Liver (tissue), 3 donors: ENCODE measurements at regions not wholly inside any gene's neighbourhood (a gene's known extent, or its start where the extent isn't known, plus 50 kb on each side); places are given as distances from the start of the nearest gene placed in this dataset.

Experiments used
- GABPA ChIP-seq, 2 donors: IDR thresholded peaks in 1 of 2; conservative IDR thresholded peaks in 1 of 2; 2 replicates each; pipeline ENCODE4 v1.6.1; 2016; ENCODE audit warnings: antibody characterized with exemption in 2 of 2, mild to moderate bottlenecking in 1 of 2, moderate library complexity in 1 of 2
- HNF4A ChIP-seq, 2 donors: conservative IDR thresholded peaks; 2 replicates each; pipeline ENCODE4 v1.6.1; 2016; ENCODE audit warnings: antibody characterized with exemption in 2 of 2, mild to moderate bottlenecking in 2 of 2
- HNF4G ChIP-seq: IDR thresholded peaks from 2 replicates; pipeline ENCODE4 v1.6.1; 2016; ENCODE audit warnings: antibody characterized with exemption
- JUND ChIP-seq, 2 donors: IDR thresholded peaks; 2 replicates each; pipeline ENCODE4 v1.6.1; 2016; ENCODE audit warnings: antibody characterized with exemption in 2 of 2
- RAD21 ChIP-seq, 2 donors: IDR thresholded peaks; 2 replicates each; pipeline ENCODE4 v1.6.1; 2016; ENCODE audit warnings: antibody characterized with exemption in 2 of 2, mild to moderate bottlenecking in 2 of 2
- RXRA ChIP-seq, 2 donors: IDR thresholded peaks; 2 replicates each; pipeline ENCODE4 v1.6.1; 2017 to 2018; ENCODE audit warnings: antibody characterized with exemption in 2 of 2, mild to moderate bottlenecking in 1 of 2
- SP1 ChIP-seq: IDR thresholded peaks from 2 replicates; pipeline ENCODE4 v1.6.1; 2018; ENCODE audit warnings: antibody characterized with exemption, mild to moderate bottlenecking
- TAF1 ChIP-seq: conservative IDR thresholded peaks from 2 replicates; pipeline ENCODE4 v1.6.1; 2016; ENCODE audit warnings: antibody characterized with exemption, mild to moderate bottlenecking
- YY1 ChIP-seq: IDR thresholded peaks from 2 replicates; pipeline ENCODE4 v1.6.1; 2016; ENCODE audit warnings: antibody characterized with exemption, mild to moderate bottlenecking
- TF ChIP-seq, protein P1 (sequence below): fragments of 150-350 bp; IDR thresholded peaks from 2 replicates; pipeline ENCODE4 v1.5.1; 2017; ENCODE audit warnings: improper control_type of control experiment, low read depth, low read length; ENCODE audit not compliant: missing input control
- TF ChIP-seq, protein P2 (sequence below): IDR thresholded peaks from 2 replicates; pipeline ENCODE4 v1.6.1; 2016; ENCODE audit warnings: antibody characterized with exemption
- TF ChIP-seq, protein P3 (sequence below): IDR thresholded peaks from 2 replicates; pipeline ENCODE4 v1.6.1; 2016; ENCODE audit warnings: antibody characterized with exemption, mild to moderate bottlenecking
- TF ChIP-seq, protein P4 (sequence below): IDR thresholded peaks from 2 replicates; pipeline ENCODE4 v1.6.1; 2016; ENCODE audit warnings: antibody characterized with exemption
- TF ChIP-seq, protein P5 (sequence below): IDR thresholded peaks from 2 replicates; pipeline ENCODE4 v1.6.1; 2016; ENCODE audit warnings: antibody characterized with exemption
- donor health status: healthy.
- donor health status: healthy.

- TF ChIP-seq, protein P1, sequence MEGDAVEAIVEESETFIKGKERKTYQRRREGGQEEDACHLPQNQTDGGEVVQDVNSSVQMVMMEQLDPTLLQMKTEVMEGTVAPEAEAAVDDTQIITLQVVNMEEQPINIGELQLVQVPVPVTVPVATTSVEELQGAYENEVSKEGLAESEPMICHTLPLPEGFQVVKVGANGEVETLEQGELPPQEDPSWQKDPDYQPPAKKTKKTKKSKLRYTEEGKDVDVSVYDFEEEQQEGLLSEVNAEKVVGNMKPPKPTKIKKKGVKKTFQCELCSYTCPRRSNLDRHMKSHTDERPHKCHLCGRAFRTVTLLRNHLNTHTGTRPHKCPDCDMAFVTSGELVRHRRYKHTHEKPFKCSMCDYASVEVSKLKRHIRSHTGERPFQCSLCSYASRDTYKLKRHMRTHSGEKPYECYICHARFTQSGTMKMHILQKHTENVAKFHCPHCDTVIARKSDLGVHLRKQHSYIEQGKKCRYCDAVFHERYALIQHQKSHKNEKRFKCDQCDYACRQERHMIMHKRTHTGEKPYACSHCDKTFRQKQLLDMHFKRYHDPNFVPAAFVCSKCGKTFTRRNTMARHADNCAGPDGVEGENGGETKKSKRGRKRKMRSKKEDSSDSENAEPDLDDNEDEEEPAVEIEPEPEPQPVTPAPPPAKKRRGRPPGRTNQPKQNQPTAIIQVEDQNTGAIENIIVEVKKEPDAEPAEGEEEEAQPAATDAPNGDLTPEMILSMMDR, result no peak
- TF ChIP-seq GABPA (IDR thresholded peaks at IDR 0.05 in 1 of 2, conservative IDR thresholded peaks at IDR 0.05 in 1 of 2) (no peak), TAF1 (no peak), HNF4G (no peak), RAD21 (IDR thresholded peaks at IDR 0.05) (no peak), HNF4A (conservative IDR thresholded peaks at IDR 0.05) (no peak), YY1 (no peak), SP1 (no peak), JUND (IDR thresholded peaks at IDR 0.05) (no peak), RXRA (IDR thresholded peaks at IDR 0.05) (no peak)
- TF ChIP-seq, protein P2, sequence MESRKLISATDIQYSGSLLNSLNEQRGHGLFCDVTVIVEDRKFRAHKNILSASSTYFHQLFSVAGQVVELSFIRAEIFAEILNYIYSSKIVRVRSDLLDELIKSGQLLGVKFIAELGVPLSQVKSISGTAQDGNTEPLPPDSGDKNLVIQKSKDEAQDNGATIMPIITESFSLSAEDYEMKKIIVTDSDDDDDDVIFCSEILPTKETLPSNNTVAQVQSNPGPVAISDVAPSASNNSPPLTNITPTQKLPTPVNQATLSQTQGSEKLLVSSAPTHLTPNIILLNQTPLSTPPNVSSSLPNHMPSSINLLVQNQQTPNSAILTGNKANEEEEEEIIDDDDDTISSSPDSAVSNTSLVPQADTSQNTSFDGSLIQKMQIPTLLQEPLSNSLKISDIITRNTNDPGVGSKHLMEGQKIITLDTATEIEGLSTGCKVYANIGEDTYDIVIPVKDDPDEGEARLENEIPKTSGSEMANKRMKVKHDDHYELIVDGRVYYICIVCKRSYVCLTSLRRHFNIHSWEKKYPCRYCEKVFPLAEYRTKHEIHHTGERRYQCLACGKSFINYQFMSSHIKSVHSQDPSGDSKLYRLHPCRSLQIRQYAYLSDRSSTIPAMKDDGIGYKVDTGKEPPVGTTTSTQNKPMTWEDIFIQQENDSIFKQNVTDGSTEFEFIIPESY, result no peak
- TF ChIP-seq, protein P3, sequence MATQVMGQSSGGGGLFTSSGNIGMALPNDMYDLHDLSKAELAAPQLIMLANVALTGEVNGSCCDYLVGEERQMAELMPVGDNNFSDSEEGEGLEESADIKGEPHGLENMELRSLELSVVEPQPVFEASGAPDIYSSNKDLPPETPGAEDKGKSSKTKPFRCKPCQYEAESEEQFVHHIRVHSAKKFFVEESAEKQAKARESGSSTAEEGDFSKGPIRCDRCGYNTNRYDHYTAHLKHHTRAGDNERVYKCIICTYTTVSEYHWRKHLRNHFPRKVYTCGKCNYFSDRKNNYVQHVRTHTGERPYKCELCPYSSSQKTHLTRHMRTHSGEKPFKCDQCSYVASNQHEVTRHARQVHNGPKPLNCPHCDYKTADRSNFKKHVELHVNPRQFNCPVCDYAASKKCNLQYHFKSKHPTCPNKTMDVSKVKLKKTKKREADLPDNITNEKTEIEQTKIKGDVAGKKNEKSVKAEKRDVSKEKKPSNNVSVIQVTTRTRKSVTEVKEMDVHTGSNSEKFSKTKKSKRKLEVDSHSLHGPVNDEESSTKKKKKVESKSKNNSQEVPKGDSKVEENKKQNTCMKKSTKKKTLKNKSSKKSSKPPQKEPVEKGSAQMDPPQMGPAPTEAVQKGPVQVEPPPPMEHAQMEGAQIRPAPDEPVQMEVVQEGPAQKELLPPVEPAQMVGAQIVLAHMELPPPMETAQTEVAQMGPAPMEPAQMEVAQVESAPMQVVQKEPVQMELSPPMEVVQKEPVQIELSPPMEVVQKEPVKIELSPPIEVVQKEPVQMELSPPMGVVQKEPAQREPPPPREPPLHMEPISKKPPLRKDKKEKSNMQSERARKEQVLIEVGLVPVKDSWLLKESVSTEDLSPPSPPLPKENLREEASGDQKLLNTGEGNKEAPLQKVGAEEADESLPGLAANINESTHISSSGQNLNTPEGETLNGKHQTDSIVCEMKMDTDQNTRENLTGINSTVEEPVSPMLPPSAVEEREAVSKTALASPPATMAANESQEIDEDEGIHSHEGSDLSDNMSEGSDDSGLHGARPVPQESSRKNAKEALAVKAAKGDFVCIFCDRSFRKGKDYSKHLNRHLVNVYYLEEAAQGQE, result no peak
- TF ChIP-seq, protein P4, sequence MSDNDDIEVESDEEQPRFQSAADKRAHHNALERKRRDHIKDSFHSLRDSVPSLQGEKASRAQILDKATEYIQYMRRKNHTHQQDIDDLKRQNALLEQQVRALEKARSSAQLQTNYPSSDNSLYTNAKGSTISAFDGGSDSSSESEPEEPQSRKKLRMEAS, result no peak
- TF ChIP-seq, protein P5, sequence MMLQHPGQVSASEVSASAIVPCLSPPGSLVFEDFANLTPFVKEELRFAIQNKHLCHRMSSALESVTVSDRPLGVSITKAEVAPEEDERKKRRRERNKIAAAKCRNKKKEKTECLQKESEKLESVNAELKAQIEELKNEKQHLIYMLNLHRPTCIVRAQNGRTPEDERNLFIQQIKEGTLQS, result no peak
Measured at GRCh38 chr3:34020170-34020569, 221.7 kb downstream of the PDCD6IP start.
